KMS-11 (cell line): ENCODE measurements at regions not wholly inside any gene's neighbourhood (a gene's known extent, or its start where the extent isn't known, plus 50 kb on each side); places are given as distances from the start of the nearest gene placed in this dataset.

Source experiments
- H2AFZ ChIP-seq: fragments of 200-600 bp; sonication (generic); 2 replicates; pipeline ENCODE4 v1.6.1; 2016; ENCODE audit warnings: antibody characterized with exemption, mixed run types, low read depth
- H3K27ac ChIP-seq: fragments of 200-600 bp; sonication (generic); 2 replicates; pipeline ENCODE4 v1.6.1; 2016; ENCODE audit warnings: mild to moderate bottlenecking, mixed run types
- H3K27me3 ChIP-seq: fragments of 200-600 bp; sonication (generic); 2 replicates; pipeline ENCODE4 v1.6.1; 2017; ENCODE audit warnings: mild to moderate bottlenecking, low read depth, mixed run types, moderate library complexity; ENCODE audit not compliant: insufficient read depth
- H3K36me3 ChIP-seq: fragments of 200-600 bp; sonication (generic); 2 replicates; pipeline ENCODE4 v1.6.1; 2017; ENCODE audit warnings: mild to moderate bottlenecking, mixed run types; ENCODE audit not compliant: insufficient read depth
- H3K4me1 ChIP-seq: fragments of 200-600 bp; sonication (generic); 2 replicates; pipeline ENCODE4 v1.6.1; 2016; ENCODE audit warnings: mild to moderate bottlenecking, low read depth, mixed run types; ENCODE audit not compliant: poor library complexity, severe bottlenecking
- H3K4me2 ChIP-seq: fragments of 200-600 bp; sonication (generic); 2 replicates; pipeline ENCODE4 v1.7.0; 2016; ENCODE audit warnings: mild to moderate bottlenecking, mixed run types
- H3K4me3 ChIP-seq: fragments of 200-600 bp; sonication (generic); IDR thresholded peaks from 2 replicates; pipeline ENCODE4 v1.6.1; 2017; ENCODE audit warnings: low read depth, low read length, mixed read lengths; ENCODE audit not compliant: insufficient read depth
- H3K79me2 ChIP-seq: fragments of 200-600 bp; sonication (generic); 2 replicates; pipeline ENCODE4 v1.6.1; 2016; ENCODE audit warnings: low read depth, mixed run types; ENCODE audit not compliant: insufficient read depth
- H3K9ac ChIP-seq: fragments of 200-600 bp; sonication (generic); 2 replicates; pipeline ENCODE4 v1.6.1; 2016; ENCODE audit warnings: mild to moderate bottlenecking, mixed run types
- H4K20me1 ChIP-seq: fragments of 200-600 bp; sonication (generic); 2 replicates; pipeline ENCODE4 v1.6.1; 2016; ENCODE audit warnings: mild to moderate bottlenecking, mixed run types; ENCODE audit not compliant: insufficient read depth
- TF ChIP-seq, protein P1 (sequence below): fragments of 200-600 bp; sonication (generic); conservative IDR thresholded peaks from 2 replicates; pipeline ENCODE4 v1.6.1; 2017; ENCODE audit warnings: low read depth, mild to moderate bottlenecking, antibody characterized with exemption, low read length, moderate library complexity, mixed read lengths

GRCh38 chr15:69515926-69516325, 63.3 kb downstream of the RPLP1 start:
- H3K27ac ChIP-seq, result no peak overlapping the region
- H3K4me2 ChIP-seq, result no peak overlapping the region

DNA sequence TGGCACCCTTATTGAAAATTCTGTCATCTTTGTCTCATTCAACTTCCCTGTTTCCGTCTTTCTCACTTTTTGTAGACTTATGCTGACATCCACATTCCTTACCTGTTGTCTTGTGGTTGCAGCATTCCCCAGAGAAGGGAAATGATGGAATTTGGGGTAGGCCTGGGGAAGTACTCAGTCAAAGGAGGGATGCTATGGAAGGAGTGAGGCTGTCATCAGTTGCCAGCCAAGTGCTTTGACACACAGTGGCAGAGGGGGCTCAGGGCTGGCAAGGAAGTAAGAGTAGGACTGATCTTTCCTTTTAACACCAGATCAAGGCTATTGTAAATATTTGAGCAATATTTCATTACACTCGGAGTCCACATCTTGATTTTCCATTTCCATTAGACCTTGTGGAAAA, 64.4 kb downstream of the RPLP1 start:
- no peak overlapping the region for H3K4me3 ChIP-seq
- H2AFZ ChIP-seq, result no peak overlapping the region
- H4K20me1 ChIP-seq, result no peaks in the 10 kb centered on the region
- no peak overlapping the region for H3K27ac ChIP-seq
- no peaks in the 10 kb centered on the region for H3K4me1 ChIP-seq
- no peak overlapping the region for H3K4me2 ChIP-seq
- H3K9ac ChIP-seq, result no peak overlapping the region
- no peaks in the 10 kb centered on the region for H3K36me3 ChIP-seq
- no peaks in the 10 kb centered on the region for H3K79me2 ChIP-seq
- TF ChIP-seq, protein P1, sequence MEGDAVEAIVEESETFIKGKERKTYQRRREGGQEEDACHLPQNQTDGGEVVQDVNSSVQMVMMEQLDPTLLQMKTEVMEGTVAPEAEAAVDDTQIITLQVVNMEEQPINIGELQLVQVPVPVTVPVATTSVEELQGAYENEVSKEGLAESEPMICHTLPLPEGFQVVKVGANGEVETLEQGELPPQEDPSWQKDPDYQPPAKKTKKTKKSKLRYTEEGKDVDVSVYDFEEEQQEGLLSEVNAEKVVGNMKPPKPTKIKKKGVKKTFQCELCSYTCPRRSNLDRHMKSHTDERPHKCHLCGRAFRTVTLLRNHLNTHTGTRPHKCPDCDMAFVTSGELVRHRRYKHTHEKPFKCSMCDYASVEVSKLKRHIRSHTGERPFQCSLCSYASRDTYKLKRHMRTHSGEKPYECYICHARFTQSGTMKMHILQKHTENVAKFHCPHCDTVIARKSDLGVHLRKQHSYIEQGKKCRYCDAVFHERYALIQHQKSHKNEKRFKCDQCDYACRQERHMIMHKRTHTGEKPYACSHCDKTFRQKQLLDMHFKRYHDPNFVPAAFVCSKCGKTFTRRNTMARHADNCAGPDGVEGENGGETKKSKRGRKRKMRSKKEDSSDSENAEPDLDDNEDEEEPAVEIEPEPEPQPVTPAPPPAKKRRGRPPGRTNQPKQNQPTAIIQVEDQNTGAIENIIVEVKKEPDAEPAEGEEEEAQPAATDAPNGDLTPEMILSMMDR, result no peak
- no peaks in the 10 kb centered on the region for H3K27me3 ChIP-seq

More at GRCh38 chr15:69515926-69516325, 63.3 kb downstream of the RPLP1 start:
- Histone ChIP-seq H3K27me3 (no peaks in the 10 kb centered on the region), H3K4me1 (no peaks in the 10 kb centered on the region), H3K79me2 (no peaks in the 10 kb centered on the region), H3K4me3 (no peak overlapping the region), H4K20me1 (no peaks in the 10 kb centered on the region), H3K36me3 (no peaks in the 10 kb centered on the region), H2AFZ (no peak overlapping the region), H3K9ac (no peak overlapping the region)
- TF ChIP-seq, protein P1, result no peak

DNA sequence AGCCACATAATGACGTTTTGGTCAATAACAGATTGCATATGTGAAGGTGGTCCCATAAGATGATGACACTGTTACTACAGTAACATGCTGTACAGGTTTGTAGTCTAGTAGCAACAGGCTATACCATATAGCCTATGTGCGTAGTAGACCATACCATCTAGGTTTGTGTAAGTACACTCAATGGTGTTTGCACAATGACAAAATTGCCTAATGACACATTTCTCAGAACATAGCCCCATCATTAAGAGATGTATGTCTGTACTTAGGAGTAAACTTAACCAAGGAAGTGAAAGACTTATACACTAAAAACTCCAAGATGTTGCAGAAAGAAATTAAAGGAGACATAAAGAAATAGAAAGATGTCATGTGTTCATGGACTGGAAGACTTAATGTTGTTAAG, 66.2 kb downstream of the RPLP1 start:
- Histone ChIP-seq H3K79me2 (no peaks in the 10 kb centered on the region), H2AFZ (no peak overlapping the region), H3K4me1 (no peaks in the 10 kb centered on the region), H3K36me3 (no peaks in the 10 kb centered on the region), H4K20me1 (no peaks in the 10 kb centered on the region), H3K27ac (no peak overlapping the region), H3K9ac (no peak overlapping the region), H3K4me2 (no peak overlapping the region), H3K27me3 (no peaks in the 10 kb centered on the region), H3K4me3 (no peak overlapping the region)
- TF ChIP-seq, protein P1, result no peak

DNA sequence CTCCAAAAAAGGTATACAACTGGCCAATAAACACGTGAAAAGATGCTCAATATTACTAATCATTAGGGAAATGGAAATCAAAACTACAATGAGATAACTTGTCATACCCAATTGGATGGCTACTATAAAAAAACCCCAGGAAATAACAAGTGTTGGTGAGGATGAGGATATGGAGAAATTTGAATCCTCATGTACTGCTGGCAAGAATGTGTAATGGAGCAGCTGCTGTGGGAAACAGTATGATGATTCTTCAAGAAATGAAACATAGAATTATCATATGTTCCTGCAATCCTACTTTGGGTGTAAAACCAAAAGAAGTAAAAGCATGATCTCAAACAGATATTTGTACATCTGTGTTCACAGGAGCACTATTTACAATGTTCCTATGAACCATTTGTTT, 67.4 kb downstream of the RPLP1 start:
- no peak overlapping the region for H2AFZ ChIP-seq
- H3K27me3 ChIP-seq, result no peaks in the 10 kb centered on the region
- no peaks in the 10 kb centered on the region for H4K20me1 ChIP-seq
- no peak overlapping the region for H3K4me2 ChIP-seq
- H3K4me3 ChIP-seq, result no peak overlapping the region
- H3K4me1 ChIP-seq, result no peaks in the 10 kb centered on the region
- TF ChIP-seq, protein P1, result no peak
- no peak overlapping the region for H3K27ac ChIP-seq
- no peak overlapping the region for H3K9ac ChIP-seq
- H3K79me2 ChIP-seq, result no peaks in the 10 kb centered on the region
- no peaks in the 10 kb centered on the region for H3K36me3 ChIP-seq
